CD4-positive, alpha-beta T cell (primary cell): ENCODE measurements at regions not wholly inside any gene's neighbourhood (a gene's known extent, or its start where the extent isn't known, plus 50 kb on each side); places are given as distances from the start of the nearest gene placed in this dataset.
A peak's percentile ranks its signal among the peaks of the same experiment; 100 is the strongest.

Experiments used
- ATAC-seq: fragments of 200-7000 bp; cut with Tn5 transposase; one replicate; pipeline ENCODE4 v1.10.0; 2022; ENCODE audit warnings: mild to moderate bottlenecking; ENCODE audit not compliant: poor library complexity
- CTCF ChIA-PET: fragments of 350-600 bp; sonication (Branson Sonifier 250); formaldehyde crosslinking; loops from one replicate; lab custom pipeline; 2021; ENCODE audit warnings: antibody characterized with exemption, inconsistent platforms; lab: Charles Lee
- POLR2A ChIA-PET: fragments of 350-600 bp; sonication (Branson Sonifier 250); formaldehyde crosslinking; loops from one replicate; lab custom pipeline; 2021; ENCODE audit warnings: antibody characterized with exemption, inconsistent platforms; lab: Charles Lee
- DNase-seq, 14 experiments: peaks; one replicate each; pipeline ENCODE4 v3.0.0-alpha.2; 2013 to 2020; ENCODE audit warnings: mixed read lengths in 2 of 14
- H3K27ac ChIP-seq, 2 donors: one replicate each; pipeline versions ENCODE4 v1.5.1 to v1.7.0; 2013; ENCODE audit warnings: low read length in 2 of 2, low read depth in 1 of 2, mild to moderate bottlenecking in 1 of 2
- H3K27me3 ChIP-seq, 2 experiments: 1 replicate in 1 of 2; 2 replicates in 1 of 2; pipeline versions ENCODE4 v1.6.1 to v1.7.0; 2013; ENCODE audit warnings: low read length in 2 of 2, control low read depth in 1 of 2, mild to moderate bottlenecking in 1 of 2, moderate library complexity in 1 of 2; ENCODE audit not compliant: insufficient read depth in 2 of 2, control insufficient read depth in 1 of 2
- H3K36me3 ChIP-seq: one replicate; pipeline ENCODE4 v1.6.1; 2013; ENCODE audit warnings: low read length, control low read depth; ENCODE audit not compliant: insufficient read depth
- H3K4me1 ChIP-seq: one replicate; pipeline ENCODE4 v1.6.1; 2013; ENCODE audit warnings: low read length, control low read depth; ENCODE audit not compliant: insufficient read depth
- H3K4me3 ChIP-seq: one replicate; pipeline ENCODE4 v1.5.1; 2013; ENCODE audit warnings: mild to moderate bottlenecking, low read length, moderate library complexity
- H3K9me3 ChIP-seq, 2 experiments: 1 replicate in 1 of 2; 2 replicates in 1 of 2; pipeline versions ENCODE4 v1.6.1 to v1.7.0; 2013; ENCODE audit warnings: low read length in 2 of 2, mild to moderate bottlenecking in 2 of 2, control low read depth in 1 of 2, moderate library complexity in 1 of 2; ENCODE audit not compliant: control insufficient read depth in 1 of 2, insufficient read depth in 1 of 2
- H3K27ac Mint-ChIP-seq: one replicate; pipeline ENCODE4 v1.8.0; 2020; ENCODE audit warnings: mixed read lengths
- H3K27me3 Mint-ChIP-seq: one replicate; pipeline ENCODE4 v1.8.0; 2021; ENCODE audit warnings: mixed read lengths
- H3K36me3 Mint-ChIP-seq: one replicate; pipeline ENCODE4 v1.8.0; 2021; ENCODE audit warnings: low read depth, mixed read lengths
- H3K4me1 Mint-ChIP-seq: one replicate; pipeline ENCODE4 v1.8.0; 2021; ENCODE audit warnings: low read depth, mixed read lengths
- H3K4me3 Mint-ChIP-seq: one replicate; pipeline ENCODE4 v1.8.0; 2020; ENCODE audit warnings: mild to moderate bottlenecking, mixed read lengths
- H3K9me3 Mint-ChIP-seq: one replicate; pipeline ENCODE4 v1.8.0; 2020; ENCODE audit warnings: mixed read lengths
- intact Hi-C, 2 experiments: fragments of 100-400 bp; cut with DNase I in 1 of 2; cut with micrococcal nuclease in 1 of 2; formaldehyde crosslinking; loops; one replicate each; pipeline versions ENCODE4 v1.15.1 to v1.9.0; 2023 to 2025; cut with DNase I, micrococcal nuclease
- TF ChIP-seq, protein P1 (sequence below): fragments of 200-600 bp; IDR thresholded peaks from one replicate; pipeline ENCODE4 v1.8.0; 2022; ENCODE audit warnings: antibody characterized with exemption, mild to moderate bottlenecking

DNA sequence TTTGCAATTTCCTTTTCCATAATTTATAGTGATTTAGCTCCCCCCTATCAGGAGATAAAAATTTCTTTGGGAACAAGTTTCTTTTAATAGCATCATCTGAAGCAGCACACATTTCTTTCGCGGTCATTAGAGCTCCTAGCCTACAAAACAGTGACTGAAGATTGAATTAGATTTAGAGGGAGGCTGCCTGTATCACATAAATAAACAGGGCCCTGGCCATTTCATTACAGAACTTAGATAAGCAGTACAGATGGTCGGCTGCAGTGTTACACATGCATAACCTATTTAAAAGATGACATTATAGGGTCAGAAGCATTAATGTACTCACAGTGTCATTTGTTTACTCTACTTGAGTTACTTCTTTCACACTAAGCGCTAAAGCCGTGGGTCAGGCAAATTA is 81.4 kb upstream of the SLC25A26 start:
- TF ChIP-seq, protein P1, sequence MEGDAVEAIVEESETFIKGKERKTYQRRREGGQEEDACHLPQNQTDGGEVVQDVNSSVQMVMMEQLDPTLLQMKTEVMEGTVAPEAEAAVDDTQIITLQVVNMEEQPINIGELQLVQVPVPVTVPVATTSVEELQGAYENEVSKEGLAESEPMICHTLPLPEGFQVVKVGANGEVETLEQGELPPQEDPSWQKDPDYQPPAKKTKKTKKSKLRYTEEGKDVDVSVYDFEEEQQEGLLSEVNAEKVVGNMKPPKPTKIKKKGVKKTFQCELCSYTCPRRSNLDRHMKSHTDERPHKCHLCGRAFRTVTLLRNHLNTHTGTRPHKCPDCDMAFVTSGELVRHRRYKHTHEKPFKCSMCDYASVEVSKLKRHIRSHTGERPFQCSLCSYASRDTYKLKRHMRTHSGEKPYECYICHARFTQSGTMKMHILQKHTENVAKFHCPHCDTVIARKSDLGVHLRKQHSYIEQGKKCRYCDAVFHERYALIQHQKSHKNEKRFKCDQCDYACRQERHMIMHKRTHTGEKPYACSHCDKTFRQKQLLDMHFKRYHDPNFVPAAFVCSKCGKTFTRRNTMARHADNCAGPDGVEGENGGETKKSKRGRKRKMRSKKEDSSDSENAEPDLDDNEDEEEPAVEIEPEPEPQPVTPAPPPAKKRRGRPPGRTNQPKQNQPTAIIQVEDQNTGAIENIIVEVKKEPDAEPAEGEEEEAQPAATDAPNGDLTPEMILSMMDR = no peak
- POLR2A ChIA-PET = no interaction called here
- ATAC-seq (no peak), DNase-seq (no peak)
- Mint-ChIP-seq H3K4me3 (no peak overlapping the region), H3K9me3 (no peaks in the 10 kb centered on the region), H3K27ac (no peak overlapping the region), H3K36me3 (no peaks in the 10 kb centered on the region), H3K27me3 (peaks cover 18% of the 10 kb centered on the region), H3K4me1 (no peaks in the 10 kb centered on the region)
- Histone ChIP-seq H3K9me3 (no peaks in the 10 kb centered on the region), H3K36me3 (no peaks in the 10 kb centered on the region), H3K27ac (no peak overlapping the region), H3K4me3 (no peak overlapping the region), H3K27me3 (no peaks in the 10 kb centered on the region), H3K4me1 (no peaks in the 10 kb centered on the region)
- intact Hi-C loops = no loop called here
- CTCF ChIA-PET = interaction anchor here (0.6 kb wide), 1 partner anchor 18 kb away, joined by 3 read pairs; no protein-coding TSS in a partner anchor

DNA sequence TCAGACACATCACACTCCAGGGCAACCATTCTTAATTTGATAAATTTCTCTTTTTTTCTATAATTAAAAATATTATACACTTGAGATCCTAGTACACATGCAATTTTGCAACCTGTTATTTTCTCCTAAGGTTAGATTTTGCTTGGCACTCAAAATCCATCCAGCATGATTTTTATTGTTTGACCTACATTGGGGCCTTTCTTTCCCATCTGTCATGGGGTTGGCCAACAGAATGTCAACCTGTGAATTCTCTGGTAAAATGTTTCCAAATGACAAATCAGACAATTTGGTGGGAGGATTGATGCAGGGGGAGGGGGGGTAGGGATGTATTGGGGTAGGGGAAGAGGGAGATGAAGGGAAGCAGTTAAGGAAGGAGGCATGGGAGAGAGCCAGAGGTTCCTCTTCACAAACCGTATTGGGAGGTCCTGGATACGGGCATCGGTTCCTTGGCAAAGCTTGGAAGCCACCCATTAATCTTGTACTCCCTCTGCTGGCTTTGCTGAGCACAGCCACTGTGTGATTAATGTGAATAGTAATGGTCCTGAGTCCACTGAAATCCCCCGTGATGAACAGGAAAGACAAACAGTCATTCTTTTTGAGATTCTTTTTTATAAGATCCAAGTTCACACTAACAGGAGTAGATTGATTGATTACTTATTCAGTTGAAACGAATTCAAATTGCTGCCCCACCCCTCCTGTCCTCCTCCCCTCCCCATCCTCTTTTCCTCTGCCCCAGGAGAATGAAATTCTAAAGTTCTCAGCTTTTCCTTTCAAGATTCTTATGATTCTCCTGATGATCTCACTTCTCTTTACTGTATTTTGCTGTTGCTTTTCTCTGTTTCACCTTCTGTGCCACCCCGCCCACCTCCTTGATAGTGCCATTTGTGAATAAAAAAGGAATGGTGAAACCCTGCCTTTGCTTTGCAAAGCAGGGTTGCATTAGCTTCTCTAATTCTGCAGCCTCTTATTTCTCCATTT is 82.2 kb upstream of the SLC25A26 start:
- peaks cover 18% of the 10 kb centered on the region for H3K27me3 Mint-ChIP-seq
- Histone ChIP-seq H3K9me3 (no peaks in the 10 kb centered on the region), H3K4me3 (no peak overlapping the region), H3K4me1 (no peaks in the 10 kb centered on the region), H3K27ac (no peak overlapping the region), H3K36me3 (no peaks in the 10 kb centered on the region), H3K27me3 (no peaks in the 10 kb centered on the region)
- TF ChIP-seq, protein P1 = peak; percentile 29
- ATAC-seq = no peak
- CTCF ChIA-PET = interaction anchor here (0.6 kb wide), 1 partner anchor 18 kb away, joined by 3 read pairs; no protein-coding TSS in a partner anchor
- DNase-seq = no peak
- H3K9me3 Mint-ChIP-seq = no peaks in the 10 kb centered on the region
- no peak overlapping the region for H3K27ac Mint-ChIP-seq
- H3K4me3 Mint-ChIP-seq = no peak overlapping the region
- H3K36me3 Mint-ChIP-seq = no peaks in the 10 kb centered on the region
- intact Hi-C loops = no loop called here
- POLR2A ChIA-PET = no interaction called here
- H3K4me1 Mint-ChIP-seq = no peaks in the 10 kb centered on the region

DNA sequence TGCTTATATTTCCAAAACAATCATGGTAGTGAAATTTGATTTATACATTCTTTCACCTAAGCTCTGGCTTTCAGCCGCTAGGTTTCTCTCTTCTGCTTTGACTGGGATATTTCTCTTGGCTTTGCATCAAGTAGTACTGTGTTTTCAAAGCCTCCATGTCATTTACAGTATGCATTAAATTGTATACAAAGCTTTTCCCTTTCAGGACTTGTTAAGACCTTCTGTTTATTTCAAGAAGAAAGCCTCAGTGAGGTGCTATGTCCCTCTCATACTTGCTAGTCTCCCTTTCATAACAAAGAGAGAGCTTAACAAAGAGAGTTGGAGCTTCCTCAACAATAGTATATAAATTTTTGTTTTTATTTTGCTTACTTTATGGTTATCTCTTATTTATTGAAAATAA is 84.2 kb upstream of the SLC25A26 start:
- no peaks in the 10 kb centered on the region for H3K36me3 ChIP-seq
- no peaks in the 10 kb centered on the region for H3K4me1 ChIP-seq
- DNase-seq (no peak), ATAC-seq (no peak)
- no peak overlapping the region for H3K27ac ChIP-seq
- H3K27me3 ChIP-seq = no peaks in the 10 kb centered on the region
- H3K27me3 Mint-ChIP-seq = peaks cover 6% of the 10 kb centered on the region
- H3K9me3 ChIP-seq = no peaks in the 10 kb centered on the region
- POLR2A ChIA-PET = no interaction called here
- H3K4me3 ChIP-seq = no peak overlapping the region
- intact Hi-C loops = no loop called here
- no peaks in the 10 kb centered on the region for H3K36me3 Mint-ChIP-seq
- no peak overlapping the region for H3K27ac Mint-ChIP-seq
- no peaks in the 10 kb centered on the region for H3K4me1 Mint-ChIP-seq
- CTCF ChIA-PET = no interaction called here
- TF ChIP-seq, protein P1 = no peak
- no peaks in the 10 kb centered on the region for H3K9me3 Mint-ChIP-seq
- H3K4me3 Mint-ChIP-seq = no peak overlapping the region
